Endodermal cell (in vitro differentiated cells): ENCODE measurements at regions not wholly inside any gene's neighbourhood (a gene's known extent, or its start where the extent isn't known, plus 50 kb on each side); places are given as distances from the start of the nearest gene placed in this dataset.
"Not testable (repeated sequence)": the region's sequence is repeated elsewhere in the genome, so short reads cannot be mapped to it uniquely, and the experiment has no call there.

ENCODE experiments used
- DNase-seq: peaks from one replicate; pipeline ENCODE4 v3.0.0-alpha.2; 2017
- H3K27ac ChIP-seq: 2 replicates; pipeline ENCODE4 v1.5.1; 2013; ENCODE audit warnings: mild to moderate bottlenecking, low read depth, low read length, moderate library complexity
- H3K27me3 ChIP-seq: 2 replicates; pipeline ENCODE4 v1.6.1; 2013; ENCODE audit warnings: mild to moderate bottlenecking, low read length, moderate library complexity; ENCODE audit not compliant: insufficient read depth, control insufficient read depth, poor library complexity, severe bottlenecking
- H3K36me3 ChIP-seq: 2 replicates; pipeline ENCODE4 v1.7.0; 2013; ENCODE audit warnings: mild to moderate bottlenecking, low read length, moderate library complexity; ENCODE audit not compliant: control insufficient read depth, insufficient read depth
- H3K4me1 ChIP-seq: one replicate; pipeline ENCODE4 v1.7.0; 2013; ENCODE audit warnings: low read length; ENCODE audit not compliant: control insufficient read depth, insufficient read depth
- H3K4me3 ChIP-seq: 2 replicates; pipeline ENCODE4 v1.5.1; 2013; ENCODE audit warnings: mild to moderate bottlenecking, low read length, moderate library complexity
- H3K9ac ChIP-seq: 2 replicates; pipeline ENCODE4 v1.6.1; 2013; ENCODE audit warnings: mild to moderate bottlenecking, low read length, moderate library complexity; ENCODE audit not compliant: poor library complexity, severe bottlenecking; ENCODE audit errors: extremely low read depth
- H3K9me3 ChIP-seq: 2 replicates; pipeline ENCODE4 v1.6.1; 2013; ENCODE audit warnings: mild to moderate bottlenecking, low read length, moderate library complexity; ENCODE audit not compliant: control insufficient read depth
- H3K27ac Mint-ChIP-seq: 2 replicates; pipeline ENCODE4 v1.8.0; 2020; ENCODE audit warnings: mixed read lengths
- H3K27me3 Mint-ChIP-seq: 2 replicates; pipeline ENCODE4 v1.8.0; 2021; ENCODE audit warnings: mild to moderate bottlenecking, mixed read lengths; ENCODE audit not compliant: insufficient read depth
- H3K36me3 Mint-ChIP-seq: 2 replicates; pipeline ENCODE4 v1.8.0; 2020; ENCODE audit warnings: low read depth, mixed read lengths
- H3K4me1 Mint-ChIP-seq: 2 replicates; pipeline ENCODE4 v1.8.0; 2020; ENCODE audit warnings: mixed read lengths
- H3K4me3 Mint-ChIP-seq: 2 replicates; pipeline ENCODE4 v1.8.0; 2020; ENCODE audit warnings: mild to moderate bottlenecking, moderate library complexity, mixed read lengths
- H3K9me3 Mint-ChIP-seq: 2 replicates; pipeline ENCODE4 v1.8.0; 2020; ENCODE audit warnings: mild to moderate bottlenecking, mixed read lengths
- CTCF ChIP-seq: fragments of 200-600 bp; sonication (generic); conservative IDR thresholded peaks from 2 replicates; pipeline ENCODE4 v1.5.0; 2021; ENCODE audit warnings: antibody characterized with exemption, mild to moderate bottlenecking
- WGBS, 2 experiments: methylation state at CpG; one replicate each; pipeline versions ENCODE4 v1.1.5 to v1.1.7; 2013; ENCODE audit warnings: missing lambda C conversion rate in 2 of 2, mixed read lengths in 1 of 2; ENCODE audit not compliant: insufficient coverage in 1 of 2, insufficient read length in 1 of 2; 5-methylcytosine and 5-hydroxymethylcytosine counted together

DNA sequence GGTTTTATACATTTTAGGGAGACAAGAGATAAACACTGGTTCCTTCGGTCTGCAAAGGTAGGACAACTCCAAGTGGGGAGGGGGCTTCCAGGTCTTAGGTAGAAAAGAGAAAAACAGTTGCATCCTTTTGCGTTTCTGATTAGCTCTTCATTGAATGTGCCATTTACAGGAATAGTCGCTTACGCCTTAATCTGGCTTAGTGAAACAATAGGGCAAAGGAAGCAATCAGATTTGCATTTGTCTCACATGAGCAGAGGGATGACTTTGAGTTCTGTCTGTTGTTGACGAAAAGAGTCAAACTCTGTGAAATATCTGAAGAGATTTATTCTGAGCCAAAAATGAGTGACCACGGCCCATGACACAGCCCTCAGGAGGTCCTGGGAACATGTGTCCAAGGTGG lies 166.0 kb upstream of the ATP10A start:
- peak overlapping the region; percentile 28 for H3K27ac Mint-ChIP-seq
- TF ChIP-seq CTCF = no peak
- no peaks in the 10 kb centered on the region for H3K9me3 Mint-ChIP-seq
- Histone ChIP-seq H3K9ac (no peak overlapping the region), H3K4me3 (no peak overlapping the region), H3K27ac (no peak overlapping the region), H3K4me1 (peaks cover 3% of the 10 kb centered on the region), H3K9me3 (no peaks in the 10 kb centered on the region), H3K27me3 (no peaks in the 10 kb centered on the region), H3K36me3 (no peaks in the 10 kb centered on the region)
- no peaks in the 10 kb centered on the region for H3K27me3 Mint-ChIP-seq
- 79 to 90% methylated on average over 6 of the region's 6 CpGs for WGBS, 2 experiments
- no peak overlapping the region for H3K4me3 Mint-ChIP-seq
- DNase-seq = no peak
- peaks cover 38% of the 10 kb centered on the region for H3K4me1 Mint-ChIP-seq
- H3K36me3 Mint-ChIP-seq = no peaks in the 10 kb centered on the region

DNA sequence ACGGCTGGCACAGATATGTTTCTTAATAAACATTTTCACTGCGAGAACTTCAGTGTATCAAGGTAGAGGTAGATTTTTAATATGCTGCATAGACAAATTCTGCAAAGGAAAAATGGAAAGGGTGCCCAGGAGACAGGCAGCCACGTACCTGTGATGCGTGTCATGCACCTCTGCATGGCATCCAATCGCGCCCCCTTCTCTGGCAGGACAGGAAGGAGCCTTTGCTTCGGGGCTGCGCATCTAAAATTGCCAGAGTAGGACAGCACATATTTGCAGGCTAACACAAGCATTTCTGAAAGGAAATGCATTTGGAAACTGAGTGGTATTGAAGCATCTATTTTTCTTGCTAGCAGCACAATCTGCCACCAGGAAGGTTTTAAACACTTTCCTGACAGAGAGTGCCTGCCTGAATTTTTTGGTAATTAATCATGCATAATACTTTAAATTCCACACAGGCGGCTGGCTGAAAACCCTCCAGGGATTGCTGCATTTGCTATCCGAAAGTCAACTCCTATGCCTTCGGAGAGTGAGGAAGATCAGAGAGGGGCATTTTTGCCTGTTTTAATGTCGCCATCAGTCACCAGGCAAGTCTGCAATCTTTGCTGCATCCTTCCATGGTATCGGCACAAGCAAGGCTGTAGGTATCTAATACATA lies 165.1 kb upstream of the ATP10A start:
- no peaks in the 10 kb centered on the region for H3K9me3 Mint-ChIP-seq
- Histone ChIP-seq H3K27ac (no peak overlapping the region), H3K9me3 (no peaks in the 10 kb centered on the region), H3K9ac (no peak overlapping the region), H3K4me1 (peaks cover 3% of the 10 kb centered on the region), H3K36me3 (no peaks in the 10 kb centered on the region), H3K27me3 (no peaks in the 10 kb centered on the region), H3K4me3 (no peak overlapping the region)
- no peak overlapping the region for H3K4me3 Mint-ChIP-seq
- no peaks in the 10 kb centered on the region for H3K27me3 Mint-ChIP-seq
- no peak for DNase-seq
- peaks cover 31% of the 10 kb centered on the region for H3K4me1 Mint-ChIP-seq
- no peak overlapping the region for H3K27ac Mint-ChIP-seq
- no peaks in the 10 kb centered on the region for H3K36me3 Mint-ChIP-seq
- TF ChIP-seq CTCF = no peak
- 86 to 94% methylated on average over 10 to 13 of the region's 13 CpGs for WGBS, 2 experiments

GRCh38 chr15:26026671-26027070 lies 163.5 kb upstream of the ATP10A start:
- Mint-ChIP-seq H3K4me1 (peaks cover 26% of the 10 kb centered on the region), H3K27ac (peak overlapping the region; percentile 59)
- not testable (repeated sequence) for H3K4me3 Mint-ChIP-seq, H3K27me3 ChIP-seq, H3K4me1 ChIP-seq, DNase-seq, H3K27me3 Mint-ChIP-seq, H3K9ac ChIP-seq, H3K4me3 ChIP-seq, H3K36me3 ChIP-seq, H3K9me3 ChIP-seq, H3K9me3 Mint-ChIP-seq, H3K27ac ChIP-seq, H3K36me3 Mint-ChIP-seq
- WGBS, 2 experiments = 91 to 100% methylated on average over 2 to 3 of the region's 3 CpGs

- no peak overlapping the region for H3K4me3 ChIP-seq
- H3K9me3 Mint-ChIP-seq = no peaks in the 10 kb centered on the region
- peaks cover 22% of the 10 kb centered on the region for H3K4me1 Mint-ChIP-seq
- H3K4me3 Mint-ChIP-seq = no peak overlapping the region
- H3K36me3 ChIP-seq = no peaks in the 10 kb centered on the region
- H3K27me3 Mint-ChIP-seq = no peaks in the 10 kb centered on the region
- no peak overlapping the region for H3K27ac Mint-ChIP-seq
- no peaks in the 10 kb centered on the region for H3K36me3 Mint-ChIP-seq
- H3K9me3 ChIP-seq = no peaks in the 10 kb centered on the region
- TF ChIP-seq CTCF = no peak
- no peaks in the 10 kb centered on the region for H3K27me3 ChIP-seq
- H3K4me1 ChIP-seq = peaks cover 3% of the 10 kb centered on the region
- H3K27ac ChIP-seq = no peak overlapping the region
- no peak for DNase-seq
- H3K9ac ChIP-seq = no peak overlapping the region
- WGBS, 2 experiments = 93 to 100% methylated on average over 1 to 4 of the region's 4 CpGs
Measured at GRCh38 chr15:26024241-26024640, 161.1 kb upstream of the ATP10A start.
